A673 (cell line): ENCODE measurements at regions not wholly inside any gene's neighbourhood (a gene's known extent, or its start where the extent isn't known, plus 50 kb on each side); places are given as distances from the start of the nearest gene placed in this dataset.
"Not testable (repeated sequence)": the region's sequence is repeated elsewhere in the genome, so short reads cannot be mapped to it uniquely, and the experiment has no call there.

Source experiments
- BruUV-seq: library from RNA; stranded (reverse); fragments of 400-500 nt; replicated peaks from 2 replicates; lab custom pipeline; 2021; lab: Mats Ljungman, UMichigan
- CTCF ChIA-PET: fragments of 300-600 bp; sonication (Branson Sonifier 250); formaldehyde crosslinking; loops from one replicate; lab custom pipeline; 2022; ENCODE audit warnings: antibody characterized with exemption; lab: Charles Lee
- POLR2A ChIA-PET: fragments of 300-600 bp; sonication (Branson Sonifier 250); formaldehyde crosslinking; loops from one replicate; lab custom pipeline; 2022; ENCODE audit warnings: antibody characterized with exemption; ENCODE audit not compliant: low non-redundant PET; lab: Charles Lee
- DNase-seq: peaks from one replicate; pipeline ENCODE4 v3.0.0-alpha.2; 2015; ENCODE audit warnings: low spot score
- H3K27ac ChIP-seq: fragments of 200-600 bp; sonication (generic); 2 replicates; pipeline ENCODE4 v1.5.1; 2016; ENCODE audit warnings: mixed run types, low read depth, mild to moderate bottlenecking, mixed read lengths, antibody characterized with exemption, low read length; ENCODE audit not compliant: poor library complexity, severe bottlenecking
- H3K27me3 ChIP-seq: fragments of 200-600 bp; sonication (generic); replicated peaks from 2 replicates; pipeline ENCODE4 v1.6.1; 2017; ENCODE audit warnings: mixed run types, low read depth, mild to moderate bottlenecking, mixed read lengths, antibody characterized with exemption, low read length; ENCODE audit not compliant: insufficient read depth, poor library complexity
- H3K36me3 ChIP-seq: fragments of 200-600 bp; sonication (generic); 2 replicates; pipeline ENCODE4 v1.6.1; 2016; ENCODE audit warnings: mixed run types, mild to moderate bottlenecking, mixed read lengths, antibody characterized with exemption, low read length; ENCODE audit not compliant: insufficient read depth, poor library complexity, severe bottlenecking
- H3K4me1 ChIP-seq: fragments of 200-600 bp; sonication (generic); 2 replicates; pipeline ENCODE4 v1.6.1; 2017; ENCODE audit warnings: mixed run types, mild to moderate bottlenecking, mixed read lengths, antibody characterized with exemption, low read length; ENCODE audit not compliant: insufficient read depth, poor library complexity, severe bottlenecking
- H3K4me3 ChIP-seq: fragments of 200-600 bp; sonication (generic); 2 replicates; pipeline ENCODE4 v1.5.1; 2016; ENCODE audit warnings: low read depth, mixed run types, mild to moderate bottlenecking, mixed read lengths, low read length; ENCODE audit not compliant: poor library complexity, severe bottlenecking
- H3K9me3 ChIP-seq: fragments of 200-600 bp; sonication (generic); 2 replicates; pipeline ENCODE4 v1.6.1; 2016; ENCODE audit warnings: mixed run types, low read depth, mild to moderate bottlenecking, mixed read lengths, antibody characterized with exemption, low read length; ENCODE audit not compliant: poor library complexity, severe bottlenecking
- CTCF ChIP-seq: fragments of 300-800, 200-600 bp; sonication (generic); conservative IDR thresholded peaks from 2 replicates; pipeline ENCODE4 v1.5.1; 2017; ENCODE audit warnings: low read depth, mild to moderate bottlenecking, antibody characterized with exemption, low read length, moderate library complexity, mixed read lengths
- EZH2 ChIP-seq: fragments of 200-600 bp; sonication (generic); IDR thresholded peaks from 2 replicates; pipeline ENCODE4 v1.6.1; 2017; ENCODE audit warnings: borderline replicate concordance, low read depth, mild to moderate bottlenecking, mixed read lengths, antibody characterized with exemption, low read length; ENCODE audit not compliant: poor library complexity, severe bottlenecking
- intact Hi-C: fragments of 100-400 bp; cut with micrococcal nuclease; formaldehyde crosslinking; loops from one replicate; pipeline ENCODE4 v1.10.0; 2022; ENCODE audit not compliant: unreplicated experiment

- no TSS peak for BruUV-seq
Observed at GRCh38 chr17:74132354-74132753, 71.1 kb upstream of the RPL38 start.

GRCh38 chr17:74133740-74134139, 69.7 kb upstream of the RPL38 start:
- POLR2A ChIA-PET = no interaction called here
- no TSS peak for BruUV-seq

More at GRCh38 chr17:74132354-74132753, 71.1 kb upstream of the RPL38 start:
- TF ChIP-seq EZH2 (no peak), CTCF (no peak)
- peaks cover 3% of the 10 kb centered on the region for H3K27me3 ChIP-seq
- intact Hi-C loops = no loop called here
- H3K4me1 ChIP-seq = no peaks in the 10 kb centered on the region
- no peak for DNase-seq
- H3K9me3 ChIP-seq = no peaks in the 10 kb centered on the region
- no peak overlapping the region for H3K27ac ChIP-seq
- CTCF ChIA-PET = no interaction called here
- H3K4me3 ChIP-seq = no peak overlapping the region
- no peaks in the 10 kb centered on the region for H3K36me3 ChIP-seq
- POLR2A ChIA-PET = no interaction called here

GRCh38 chr17:74134234-74134633, 69.2 kb upstream of the RPL38 start:
- H3K27ac ChIP-seq, H3K27me3 ChIP-seq, DNase-seq, CTCF ChIA-PET, H3K9me3 ChIP-seq, H3K4me1 ChIP-seq, intact Hi-C loops, H3K36me3 ChIP-seq, H3K4me3 ChIP-seq, POLR2A ChIA-PET, BruUV-seq: not testable (repeated sequence)

More at GRCh38 chr17:74133740-74134139, 69.7 kb upstream of the RPL38 start:
- intact Hi-C loops = no loop called here
- H3K4me1 ChIP-seq = no peaks in the 10 kb centered on the region
- no peaks in the 10 kb centered on the region for H3K9me3 ChIP-seq
- CTCF ChIA-PET = no interaction called here
- TF ChIP-seq CTCF (no peak), EZH2 (no peak)
- no peaks in the 10 kb centered on the region for H3K36me3 ChIP-seq
- no peak overlapping the region for H3K27ac ChIP-seq
- peaks cover 3% of the 10 kb centered on the region for H3K27me3 ChIP-seq
- H3K4me3 ChIP-seq = no peak overlapping the region
- DNase-seq = no peak

- Histone ChIP-seq H3K4me1 (no peaks in the 10 kb centered on the region), H3K27me3 (peaks cover 3% of the 10 kb centered on the region), H3K4me3 (no peak overlapping the region), H3K27ac (no peak overlapping the region), H3K9me3 (no peaks in the 10 kb centered on the region), H3K36me3 (no peaks in the 10 kb centered on the region)
- DNase-seq = no peak
- no TSS peak for BruUV-seq
- ChIA-PET POLR2A (no interaction called here), CTCF (no interaction called here)
- TF ChIP-seq EZH2 (no peak), CTCF (no peak)
- intact Hi-C loops = no loop called here
Observed at GRCh38 chr17:74134991-74135390, 68.5 kb upstream of the RPL38 start.
